K562 (cell line): ENCODE measurements at regions not wholly inside any gene's neighbourhood (a gene's known extent, or its start where the extent isn't known, plus 50 kb on each side); places are given as distances from the start of the nearest gene placed in this dataset.

Experiments used
- ATAC-seq: fragments of 200-7000 bp; cut with Tn5 transposase; 3 replicates; pipeline ENCODE4 v1.9.1; 2020; ENCODE audit warnings: moderate library complexity
- BruUV-seq: library from RNA; stranded (reverse); fragments of 400-500 nt; replicated peaks from 2 replicates; lab custom pipeline; 2021; lab: Mats Ljungman, UMichigan
- CTCF ChIA-PET: fragments of 300-600 bp; formaldehyde crosslinking; extraction: SDS; loops from one replicate; lab custom pipeline; 2021; ENCODE audit warnings: low intra/inter-chr PET ratio; lab: Yijun Ruan, JAX
- POLR2A ChIA-PET: fragments of 300-600, 350-650 bp; sonication (Branson Sonifier 250); formaldehyde crosslinking; extraction: SDS; loops from one replicate; lab custom pipeline; 2021; ENCODE audit warnings: antibody characterized with exemption, inconsistent platforms; lab: Yijun Ruan, JAX
- DNase-seq, 4 experiments: peaks; one replicate each; pipeline versions ENCODE4 v3.0.0 to v3.0.0-alpha.2; 2011 to 2018; ENCODE audit warnings: low spot score in 3 of 4, mixed read lengths in 3 of 4; ENCODE audit errors: extremely low read depth in 1 of 4
- FAIRE-seq: peaks from 2 replicates; lab custom pipeline; 2011; peaks lifted over from hg19 to GRCh38; lab: Jason Lieb, UNC
- H2AFZ ChIP-seq: 2 replicates; pipeline ENCODE4 v1.6.0; 2011; ENCODE audit warnings: low read depth, low read length, control low read depth, inconsistent platforms
- H3K27ac ChIP-seq: fragments of 200-600 bp; 3 replicates; pipeline ENCODE4 v1.8.0; 2011; ENCODE audit warnings: low read depth, mild to moderate bottlenecking, control low read depth, inconsistent platforms, low read length, moderate library complexity, mixed read lengths; ENCODE audit errors: extremely low read depth
- H3K27me3 ChIP-seq, 2 experiments: fragments of 300-600 bp in 1 of 2; 2 replicates in 1 of 2; 3 replicates in 1 of 2; pipeline versions ENCODE4 v1.6.0 to v1.8.0; 2011; ENCODE audit warnings: inconsistent platforms in 2 of 2, low read length in 2 of 2, mild to moderate bottlenecking in 1 of 2, mixed read lengths in 1 of 2, moderate library complexity in 1 of 2; ENCODE audit not compliant: control insufficient read depth in 2 of 2, insufficient read depth in 2 of 2
- H3K36me3 ChIP-seq: fragments of 300-600 bp; 3 replicates; pipeline ENCODE4 v1.8.0; 2011; ENCODE audit warnings: mild to moderate bottlenecking, low read length, inconsistent platforms; ENCODE audit not compliant: control insufficient read depth, insufficient read depth
- H3K4me1 ChIP-seq, 2 experiments: fragments of 200-600 bp in 1 of 2; replicated peaks in 1 of 2; 2 replicates in 1 of 2; 3 replicates in 1 of 2; pipeline versions ENCODE4 v1.5.1 to v1.8.0; 2011; ENCODE audit warnings: inconsistent platforms in 2 of 2, low read length in 2 of 2, mild to moderate bottlenecking in 1 of 2, mixed read lengths in 1 of 2, moderate library complexity in 1 of 2; ENCODE audit not compliant: control insufficient read depth in 2 of 2, insufficient read depth in 2 of 2
- H3K4me2 ChIP-seq: 2 replicates; pipeline ENCODE4 v1.6.1; 2011; ENCODE audit warnings: low read length, control low read depth, inconsistent platforms, mixed read lengths; ENCODE audit not compliant: insufficient read depth
- H3K4me3 ChIP-seq: fragments of 200-600 bp; sonication (generic), shearing (Covaris generic); 2 replicates; pipeline ENCODE4 v1.5.1; 2016; ENCODE audit warnings: control low read depth, inconsistent platforms
- H3K79me2 ChIP-seq: fragments of 200-600 bp; 3 replicates; pipeline ENCODE4 v1.8.0; 2011; ENCODE audit warnings: low read length, inconsistent platforms; ENCODE audit not compliant: control insufficient read depth, insufficient read depth
- H3K9ac ChIP-seq, 2 experiments: 2 replicates each; pipeline versions ENCODE4 v1.6.0 to v1.6.1; 2011; ENCODE audit warnings: low read depth in 2 of 2, low read length in 2 of 2, control low read depth in 1 of 2, inconsistent platforms in 1 of 2, mild to moderate bottlenecking in 1 of 2, mixed read lengths in 1 of 2; ENCODE audit not compliant: insufficient read depth in 1 of 2
- H3K9me1 ChIP-seq: one replicate; pipeline ENCODE4 v1.6.0; 2011; ENCODE audit warnings: inconsistent platforms, mild to moderate bottlenecking, low read length, moderate library complexity; ENCODE audit not compliant: control insufficient read depth, insufficient read depth
- H3K9me3 ChIP-seq: replicated peaks from 2 replicates; pipeline ENCODE4 v1.5.1; 2011; ENCODE audit warnings: low read depth, low read length, inconsistent platforms; ENCODE audit not compliant: control insufficient read depth, insufficient read depth
- H4K20me1 ChIP-seq: replicated peaks from 2 replicates; pipeline ENCODE4 v1.6.1; 2011; ENCODE audit warnings: low read length, inconsistent platforms, mixed read lengths; ENCODE audit not compliant: control insufficient read depth, insufficient read depth
- BCOR ChIP-seq: fragments of 450-650 bp; IDR thresholded peaks from 2 replicates; pipeline ENCODE4 v1.6.1; 2016
- HDAC6 ChIP-seq: IDR thresholded peaks from 2 replicates; pipeline ENCODE4 v1.6.1; 2012; ENCODE audit warnings: low read depth, mild to moderate bottlenecking, control low read depth, inconsistent platforms, low read length, moderate library complexity
- ZNF282 ChIP-seq: sonication (generic); formaldehyde crosslinking; IDR thresholded peaks from 2 replicates; pipeline ENCODE4 v1.8.1; 2023; ENCODE audit warnings: missing genetic modification reagents
- ZNF324 ChIP-seq: fragments of 250-450 bp; sonication (Bioruptor Pico); IDR thresholded peaks from 2 replicates; pipeline ENCODE4 v1.4.0; 2020; ENCODE audit warnings: mild to moderate bottlenecking
- ZNF668 ChIP-seq: fragments of 250-450 bp; sonication (Bioruptor Pico); IDR thresholded peaks from 2 replicates; pipeline ENCODE4 v1.8.0; 2022; ENCODE audit warnings: mild to moderate bottlenecking, inconsistent platforms
- ZNF780A ChIP-seq: fragments of 250-450 bp; sonication (Bioruptor Pico); IDR thresholded peaks from 2 replicates; pipeline ENCODE4 v1.5.0; 2021; ENCODE audit warnings: mild to moderate bottlenecking
- whole genome bisulfite sequencing: fragments of 100-300 bp; shearing (Covaris generic); methylation state at CpG from one replicate; pipeline ENCODE4 v1.1.6; 2016; ENCODE audit warnings: low coverage, mixed read lengths; ENCODE audit not compliant: insufficient coverage; ENCODE audit errors: missing lambda C conversion rate; 5-methylcytosine and 5-hydroxymethylcytosine counted together
- in situ Hi-C: fragments of 300-500 bp; cut with MboI; formaldehyde crosslinking; loops from 4 replicates; pipeline ENCODE4 v1.15.0; 2018; ENCODE audit warnings: inconsistent platforms, mixed read lengths
- intact Hi-C: fragments of 100-400 bp; cut with micrococcal nuclease; formaldehyde crosslinking; loops from 2 replicates; pipeline ENCODE4 v1.14.2; 2022
- TF ChIP-seq, protein P1 (sequence below): fragments of 450-650 bp; IDR thresholded peaks from 2 replicates; pipeline ENCODE4 v1.6.1; 2016; ENCODE audit warnings: antibody characterized with exemption

DNA sequence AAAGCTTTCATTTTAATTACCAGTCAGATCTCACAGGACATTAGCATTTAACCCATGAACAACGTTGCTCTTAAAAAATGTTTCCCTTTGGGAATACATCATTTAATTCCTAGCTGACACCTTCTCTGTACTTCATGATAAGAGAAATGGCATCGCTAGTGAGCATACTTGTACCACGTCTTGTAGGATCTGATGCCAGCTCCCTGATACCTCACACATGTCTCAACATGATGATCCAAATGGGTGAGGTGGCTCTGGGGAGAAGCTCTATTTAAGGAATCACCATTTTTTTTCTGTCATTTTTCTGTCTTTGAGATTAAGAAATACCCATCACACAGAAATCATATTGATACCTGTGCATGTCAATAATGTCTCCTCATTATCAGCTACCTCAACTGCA lies 772.1 kb upstream of the CA10 start:
- Histone ChIP-seq H3K9me1 (no peaks in the 10 kb centered on the region), H2AFZ (no peak overlapping the region), H3K36me3 (no peaks in the 10 kb centered on the region), H3K79me2 (no peaks in the 10 kb centered on the region), H4K20me1 (no peaks in the 10 kb centered on the region), H3K27ac (no peak overlapping the region), H3K9ac (no peak overlapping the region), H3K9me3 (no peaks in the 10 kb centered on the region; the same call in 1 of the 2 replicates), H3K27me3 (no peaks in the 10 kb centered on the region), H3K4me2 (no peak overlapping the region), H3K4me1 (no peaks in the 10 kb centered on the region), H3K4me3 (no peak overlapping the region)
- ChIA-PET POLR2A (no interaction called here), CTCF (no interaction called here)
- ATAC-seq (no peak), FAIRE-seq (no peak), DNase-seq (no peak)
- TF ChIP-seq ZNF282 (CRISPR knock-in tag) (no peak), ZNF780A (CRISPR knock-in tag) (no peak), ZNF324 (no peak), ZNF668 (CRISPR knock-in tag) (no peak), BCOR (no peak), HDAC6 (no peak)
- TF ChIP-seq, protein P1, sequence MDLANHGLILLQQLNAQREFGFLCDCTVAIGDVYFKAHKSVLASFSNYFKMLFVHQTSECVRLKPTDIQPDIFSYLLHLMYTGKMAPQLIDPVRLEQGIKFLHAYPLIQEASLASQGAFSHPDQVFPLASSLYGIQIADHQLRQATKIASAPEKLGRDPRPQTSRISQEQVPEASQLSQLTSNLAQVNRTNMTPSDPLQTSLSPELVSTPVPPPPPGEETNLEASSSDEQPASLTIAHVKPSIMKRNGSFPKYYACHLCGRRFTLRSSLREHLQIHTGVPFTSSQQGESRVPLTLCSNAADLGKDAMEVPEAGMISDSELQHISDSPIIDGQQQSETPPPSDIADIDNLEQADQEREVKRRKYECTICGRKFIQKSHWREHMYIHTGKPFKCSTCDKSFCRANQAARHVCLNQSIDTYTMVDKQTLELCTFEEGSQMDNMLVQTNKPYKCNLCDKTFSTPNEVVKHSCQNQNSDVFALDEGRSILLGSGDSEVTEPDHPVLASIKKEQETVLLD: no peak
- in situ Hi-C loops: no loop called here
- WGBS: 4% methylated on average over 3 of the region's 3 CpGs
- intact Hi-C loops: no loop called here
- BruUV-seq: no TSS peak
